ENCODE measurements at regions not wholly inside any gene's neighbourhood (a gene's known extent, or its start where the extent isn't known, plus 50 kb on each side); places are given as distances from the start of the nearest gene placed in this dataset.

DNA sequence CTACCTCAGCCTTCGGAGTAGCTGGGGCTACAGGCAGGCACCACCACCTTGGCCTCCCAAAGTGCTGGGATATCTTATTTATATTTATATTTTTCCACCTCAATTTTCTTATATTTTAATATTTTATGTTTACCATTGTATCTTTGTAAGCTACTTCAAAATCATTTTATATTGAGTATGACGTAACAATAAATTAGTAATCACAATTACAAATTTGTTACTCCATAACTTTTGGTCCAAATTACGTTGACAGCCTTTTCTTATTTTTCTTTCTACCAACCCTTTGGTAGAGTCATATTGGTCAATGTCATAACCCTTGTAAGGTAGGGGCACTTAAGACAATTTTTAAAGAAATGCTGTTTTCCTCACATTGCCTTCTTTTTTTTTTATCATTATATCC is 104.0 kb upstream of the H2AZ1 start:
- Histone ChIP-seq H3K79me2 (ENCODE audit: control insufficient read depth, insufficient read depth, low read length) (no peaks in the 10 kb centered on the region), H3K4me2 (ENCODE audit: insufficient read depth, low read length) (no peak overlapping the region), H3K27ac (ENCODE audit: insufficient read depth, low read depth, low read length) (no peak overlapping the region), H2AFZ (ENCODE audit: low read depth, low read length) (no peak overlapping the region), H3K36me3 (ENCODE audit: control insufficient read depth in 2 of 2, extremely low read depth in 1 of 2, insufficient read depth in 2 of 2, low read length in 2 of 2) (no peaks in the 10 kb centered on the region), H3K4me3 (replicated peaks in 1 of 3; ENCODE audit: insufficient read depth in 1 of 3, low read depth in 1 of 3, low read length in 3 of 3) (no peak overlapping the region), H3K9me3 (replicated peaks; ENCODE audit: control insufficient read depth, insufficient read depth, low read length) (no peaks in the 10 kb centered on the region), H3K9ac (replicated peaks; ENCODE audit: extremely low read depth, insufficient read depth, low read length) (no peak overlapping the region), H3K27me3 (ENCODE audit: control insufficient read depth in 2 of 2, insufficient read depth in 2 of 2, low read length in 2 of 2) (no peaks in the 10 kb centered on the region), H3K4me1 (ENCODE audit: control insufficient read depth, extremely low read depth, insufficient read depth, low read length) (no peaks in the 10 kb centered on the region), H4K20me1 (replicated peaks; ENCODE audit: control insufficient read depth, extremely low read depth, insufficient read depth, low read length) (no peaks in the 10 kb centered on the region), H3K9me1 (replicated peaks; ENCODE audit: control insufficient read depth, extremely low read depth, insufficient read depth, low read length) (no peaks in the 10 kb centered on the region)
- dilution Hi-C loops (cut with MboI; ENCODE audit: extremely low pct_ligation_motif_present, low sequenced_read_pairs) (no loop called here), intact Hi-C loops (cut with micrococcal nuclease) (no loop called here)
- FAIRE-seq: no peak
- ChIA-PET CTCF (no interaction called here), POLR2A (no interaction called here)
- TF ChIP-seq JUN (IDR thresholded peaks at IDR 0.05; ENCODE audit: borderline replicate concordance, insufficient read depth, insufficient read length, low read depth): no peak
- no peak for TF ChIP-seq FOS (IDR thresholded peaks at IDR 0.05; ENCODE audit: borderline replicate concordance, insufficient read depth, low read length)
- TF ChIP-seq GATA2 (IDR thresholded peaks at IDR 0.05; ENCODE audit: insufficient read depth, insufficient read length, low read depth, low read length): no peak
- TF ChIP-seq EZH2 (IDR thresholded peaks at IDR 0.05; ENCODE audit: borderline replicate concordance, low read depth, low read length, severe bottlenecking): no peak
- TF ChIP-seq, protein P1, sequence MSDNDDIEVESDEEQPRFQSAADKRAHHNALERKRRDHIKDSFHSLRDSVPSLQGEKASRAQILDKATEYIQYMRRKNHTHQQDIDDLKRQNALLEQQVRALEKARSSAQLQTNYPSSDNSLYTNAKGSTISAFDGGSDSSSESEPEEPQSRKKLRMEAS (IDR thresholded peaks at IDR 0.05; ENCODE audit: insufficient read depth, insufficient read length): no peak
- BruUV-seq (replicated peaks): no TSS peak
- no peak for DNase-seq (ENCODE audit: low read depth, low spot score)

- H3K27me3 ChIP-seq (ENCODE audit: control insufficient read depth in 2 of 2, insufficient read depth in 2 of 2, low read length in 2 of 2): no peaks in the 10 kb centered on the region
- DNase-seq (ENCODE audit: low read depth, low spot score): no peak
- H3K9ac ChIP-seq (replicated peaks; ENCODE audit: extremely low read depth, insufficient read depth, low read length): no peak overlapping the region
- ChIA-PET CTCF (no interaction called here), POLR2A (no interaction called here)
- no peaks in the 10 kb centered on the region for H3K79me2 ChIP-seq (ENCODE audit: control insufficient read depth, insufficient read depth, low read length)
- no peak overlapping the region for H3K27ac ChIP-seq (ENCODE audit: insufficient read depth, low read depth, low read length)
- no peaks in the 10 kb centered on the region for H4K20me1 ChIP-seq (replicated peaks; ENCODE audit: control insufficient read depth, extremely low read depth, insufficient read depth, low read length)
- no peak overlapping the region for H2AFZ ChIP-seq (ENCODE audit: low read depth, low read length)
- TF ChIP-seq GATA2 (IDR thresholded peaks at IDR 0.05; ENCODE audit: insufficient read depth, insufficient read length, low read depth, low read length) (no peak), EZH2 (IDR thresholded peaks at IDR 0.05; ENCODE audit: borderline replicate concordance, low read depth, low read length, severe bottlenecking) (no peak), MYC (IDR thresholded peaks at IDR 0.05; ENCODE audit: low read depth, low read length) (no peak), POLR2AphosphoS5 (IDR thresholded peaks at IDR 0.05; ENCODE audit: insufficient read depth, low read depth, low read length) (no peak), FOS (IDR thresholded peaks at IDR 0.05; ENCODE audit: borderline replicate concordance, insufficient read depth, low read length) (no peak), POLR2A (IDR thresholded peaks at IDR 0.05; ENCODE audit: low read depth, low read length) (no peak), JUN (IDR thresholded peaks at IDR 0.05; ENCODE audit: borderline replicate concordance, insufficient read depth, insufficient read length, low read depth) (no peak)
- TF ChIP-seq, protein P1 (IDR thresholded peaks at IDR 0.05; ENCODE audit: insufficient read depth, insufficient read length): no peak
- TF ChIP-seq, protein P2, sequence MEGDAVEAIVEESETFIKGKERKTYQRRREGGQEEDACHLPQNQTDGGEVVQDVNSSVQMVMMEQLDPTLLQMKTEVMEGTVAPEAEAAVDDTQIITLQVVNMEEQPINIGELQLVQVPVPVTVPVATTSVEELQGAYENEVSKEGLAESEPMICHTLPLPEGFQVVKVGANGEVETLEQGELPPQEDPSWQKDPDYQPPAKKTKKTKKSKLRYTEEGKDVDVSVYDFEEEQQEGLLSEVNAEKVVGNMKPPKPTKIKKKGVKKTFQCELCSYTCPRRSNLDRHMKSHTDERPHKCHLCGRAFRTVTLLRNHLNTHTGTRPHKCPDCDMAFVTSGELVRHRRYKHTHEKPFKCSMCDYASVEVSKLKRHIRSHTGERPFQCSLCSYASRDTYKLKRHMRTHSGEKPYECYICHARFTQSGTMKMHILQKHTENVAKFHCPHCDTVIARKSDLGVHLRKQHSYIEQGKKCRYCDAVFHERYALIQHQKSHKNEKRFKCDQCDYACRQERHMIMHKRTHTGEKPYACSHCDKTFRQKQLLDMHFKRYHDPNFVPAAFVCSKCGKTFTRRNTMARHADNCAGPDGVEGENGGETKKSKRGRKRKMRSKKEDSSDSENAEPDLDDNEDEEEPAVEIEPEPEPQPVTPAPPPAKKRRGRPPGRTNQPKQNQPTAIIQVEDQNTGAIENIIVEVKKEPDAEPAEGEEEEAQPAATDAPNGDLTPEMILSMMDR (IDR thresholded peaks at IDR 0.05; ENCODE audit: extremely low read depth in 1 of 2, insufficient read depth in 1 of 2, low read depth in 1 of 2, low read length in 2 of 2): no peak
- no peaks in the 10 kb centered on the region for H3K9me3 ChIP-seq (replicated peaks; ENCODE audit: control insufficient read depth, insufficient read depth, low read length)
- H3K4me3 ChIP-seq (replicated peaks in 1 of 3; ENCODE audit: insufficient read depth in 1 of 3, low read depth in 1 of 3, low read length in 3 of 3): no peak overlapping the region
- H3K4me1 ChIP-seq (ENCODE audit: control insufficient read depth, extremely low read depth, insufficient read depth, low read length): no peaks in the 10 kb centered on the region
- H3K4me2 ChIP-seq (ENCODE audit: insufficient read depth, low read length): no peak overlapping the region
- no peak for FAIRE-seq
- H3K36me3 ChIP-seq (ENCODE audit: control insufficient read depth in 2 of 2, extremely low read depth in 1 of 2, insufficient read depth in 2 of 2, low read length in 2 of 2): no peaks in the 10 kb centered on the region
- dilution Hi-C loops (cut with MboI; ENCODE audit: extremely low pct_ligation_motif_present, low sequenced_read_pairs) (no loop called here), intact Hi-C loops (cut with micrococcal nuclease) (no loop called here)
- no peaks in the 10 kb centered on the region for H3K9me1 ChIP-seq (replicated peaks; ENCODE audit: control insufficient read depth, extremely low read depth, insufficient read depth, low read length)
- no TSS peak for BruUV-seq (replicated peaks)
These were observed 99.8 kb upstream of the H2AZ1 start for GRCh38 chr4:100049872-100050271.
